ENCODE measurements at regions not wholly inside any gene's neighbourhood (a gene's known extent, or its start where the extent isn't known, plus 50 kb on each side); places are given as distances from the start of the nearest gene placed in this dataset.
"Not testable (repeated sequence)": the region's sequence is repeated elsewhere in the genome, so short reads cannot be mapped to it uniquely, and the experiment has no call there.

- no peak for DNase-seq
Measured at GRCh38 chr10:3658766-3659165, 126.2 kb downstream of the KLF6 start.

GRCh38 chr10:3656214-3656613 lies 128.8 kb downstream of the KLF6 start:
- no peak for DNase-seq

GRCh38 chr10:3655528-3655927 lies 129.5 kb downstream of the KLF6 start:
- no peak for DNase-seq

DNA sequence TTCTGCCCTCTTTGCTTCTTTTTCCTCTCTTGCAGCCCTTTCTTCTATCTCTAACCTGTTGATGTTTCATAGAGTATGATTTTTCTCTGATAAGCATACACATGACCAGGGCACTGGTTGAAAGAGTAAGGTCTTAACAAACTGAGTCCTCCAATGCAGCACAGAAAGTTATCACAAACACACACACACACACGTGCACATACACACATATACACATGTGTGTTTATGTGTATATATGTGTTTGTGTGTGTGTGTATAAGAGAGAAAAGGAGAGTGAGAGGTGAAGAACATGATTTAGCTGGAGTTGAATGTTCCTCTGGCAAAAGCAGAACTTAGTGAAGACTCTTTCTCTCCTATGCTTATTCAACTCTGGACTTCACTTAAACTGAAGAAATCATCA lies 130.0 kb downstream of the KLF6 start:
- no peak for DNase-seq

GRCh38 chr10:3654496-3654895 lies 130.5 kb downstream of the KLF6 start:
- no peak for DNase-seq

DNA sequence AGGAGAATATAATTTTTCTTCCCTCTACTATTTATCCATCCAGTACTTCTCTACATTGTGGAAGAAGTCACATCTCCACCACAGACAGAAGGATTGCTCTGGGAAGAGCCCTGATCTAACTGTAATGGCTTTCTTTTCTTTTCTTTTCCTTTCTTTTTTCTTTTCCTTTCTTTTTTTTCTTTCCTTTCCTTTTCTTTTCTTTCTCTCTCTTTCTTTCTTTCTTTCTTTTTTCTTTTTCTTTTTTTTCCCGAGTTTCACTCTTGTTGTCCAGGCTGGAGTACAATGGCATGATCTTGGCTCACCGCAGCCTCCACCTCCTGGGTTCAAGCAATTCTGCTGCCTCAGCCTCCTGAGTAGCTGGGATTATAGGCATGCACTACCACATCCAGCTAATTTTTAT lies 131.7 kb downstream of the KLF6 start:
- DNase-seq = not testable (repeated sequence)

DNA sequence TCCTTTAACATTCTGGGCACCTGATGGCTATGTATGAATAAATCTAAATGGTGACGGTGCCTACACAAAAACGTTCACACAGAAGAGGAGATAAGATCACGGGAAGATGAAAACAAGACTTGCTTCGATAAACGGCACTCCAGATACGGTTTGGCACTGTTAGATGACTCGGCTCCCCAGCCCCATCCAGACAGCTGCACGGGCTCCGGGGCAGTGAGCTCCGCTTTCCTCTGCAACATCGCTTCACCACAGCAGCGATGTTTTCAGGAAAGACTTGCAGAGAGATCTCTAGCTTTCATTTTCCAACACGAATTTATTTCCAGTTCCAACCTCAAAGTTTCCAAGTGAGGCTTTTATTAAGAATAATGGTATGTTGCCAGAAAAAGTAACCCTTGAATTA lies 132.1 kb downstream of the KLF6 start:
- no peak for DNase-seq

GRCh38 chr10:3651969-3652653 lies 132.9 kb downstream of the KLF6 start:
- DNase-seq = no peak

DNA sequence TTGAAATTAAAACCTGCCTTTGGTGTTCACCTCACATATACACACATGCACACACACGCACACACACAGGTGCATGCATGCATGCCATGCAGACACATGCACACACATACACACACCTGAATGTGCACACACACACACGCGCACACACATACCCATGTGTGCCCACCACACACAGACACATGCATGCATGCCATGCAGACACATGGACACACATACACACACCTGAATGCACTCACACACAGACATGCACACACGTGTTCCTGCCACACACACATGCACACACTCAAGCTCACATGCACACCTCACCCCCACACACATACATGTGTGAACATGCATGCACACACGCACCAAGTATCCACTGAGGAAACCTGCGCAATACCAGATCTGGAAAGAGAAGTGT lies 136.4 kb downstream of the KLF6 start:
- DNase-seq = no peak

DNA sequence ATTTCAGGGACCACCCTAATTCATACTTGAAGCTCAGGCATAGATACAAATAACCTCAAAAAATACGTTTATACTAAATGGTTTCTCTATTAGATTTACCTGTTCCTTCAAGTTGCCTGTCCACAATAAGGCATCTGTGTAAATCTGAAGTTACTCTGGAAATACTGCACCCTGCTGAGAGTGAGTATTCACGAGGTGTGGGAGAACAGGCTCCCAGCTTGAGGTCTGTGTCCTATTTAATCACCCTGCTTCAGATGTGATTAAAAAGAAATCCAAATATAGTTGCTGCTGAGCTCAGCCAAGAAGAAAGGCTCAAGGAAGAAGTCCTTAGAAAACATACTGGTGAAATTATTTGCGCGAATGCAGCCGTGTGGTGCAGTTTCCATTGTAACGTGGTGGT lies 136.8 kb downstream of the KLF6 start:
- no peak for DNase-seq

DNA sequence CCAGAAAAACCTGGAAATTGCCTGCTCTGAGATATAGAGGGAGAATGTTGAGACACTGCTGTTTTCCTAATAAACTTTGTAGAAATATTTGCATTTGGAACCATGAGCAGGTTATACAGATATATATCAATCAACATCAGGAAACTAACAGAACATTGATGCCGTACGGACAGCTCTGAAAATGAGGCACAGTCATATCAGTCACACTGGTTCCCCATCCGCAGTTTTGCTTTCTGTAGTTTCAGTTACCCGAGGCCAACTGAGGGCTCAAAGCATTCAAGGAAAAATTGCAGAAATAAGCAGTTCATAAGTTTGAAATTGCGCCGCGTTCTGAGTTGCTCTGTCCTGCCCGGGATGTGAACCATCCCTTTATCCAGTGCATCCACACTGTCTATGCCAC lies 137.9 kb downstream of the KLF6 start:
- no peak for DNase-seq

DNA sequence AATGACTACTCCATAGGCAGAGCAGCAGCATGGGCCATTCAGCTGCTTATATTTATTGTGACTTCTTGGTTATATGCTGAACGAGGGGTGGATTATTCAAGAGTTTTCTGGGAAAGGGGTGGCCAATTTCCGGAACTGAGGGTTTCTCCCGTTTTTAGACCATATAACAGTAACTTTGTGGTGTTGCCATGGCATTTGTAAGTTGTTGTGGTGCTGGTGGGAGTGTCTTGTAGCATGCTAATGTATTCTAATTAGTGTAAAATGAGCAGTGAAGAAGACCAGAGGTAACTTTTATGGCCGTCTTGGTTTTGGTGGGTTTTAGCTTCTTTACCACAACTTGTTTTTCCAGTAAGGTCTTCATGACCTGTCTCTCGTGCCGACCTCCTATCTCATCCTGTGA lies 139.6 kb downstream of the KLF6 start:
- DNase-seq = no peak

DNA sequence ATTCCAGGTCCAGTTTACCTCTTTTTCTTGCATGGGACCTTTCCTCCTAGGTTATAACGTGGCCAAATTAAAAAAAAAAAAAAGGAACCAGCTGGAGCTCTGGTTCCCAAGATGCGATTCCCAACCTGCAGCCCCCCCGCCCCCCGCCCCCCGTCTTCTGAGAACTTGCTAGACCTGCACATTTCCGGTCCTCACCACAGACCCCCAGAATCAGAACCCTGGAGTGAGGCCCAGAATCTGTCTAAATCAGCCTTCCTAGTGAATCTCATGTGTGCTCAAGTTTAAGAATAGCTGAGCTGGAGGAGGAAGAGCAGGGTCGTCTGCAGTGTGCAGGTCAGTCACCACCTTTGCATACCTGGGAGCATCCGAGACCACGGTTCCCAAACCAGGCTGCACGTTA lies 144.2 kb downstream of the KLF6 start:
- DNase-seq = no peak

DNA sequence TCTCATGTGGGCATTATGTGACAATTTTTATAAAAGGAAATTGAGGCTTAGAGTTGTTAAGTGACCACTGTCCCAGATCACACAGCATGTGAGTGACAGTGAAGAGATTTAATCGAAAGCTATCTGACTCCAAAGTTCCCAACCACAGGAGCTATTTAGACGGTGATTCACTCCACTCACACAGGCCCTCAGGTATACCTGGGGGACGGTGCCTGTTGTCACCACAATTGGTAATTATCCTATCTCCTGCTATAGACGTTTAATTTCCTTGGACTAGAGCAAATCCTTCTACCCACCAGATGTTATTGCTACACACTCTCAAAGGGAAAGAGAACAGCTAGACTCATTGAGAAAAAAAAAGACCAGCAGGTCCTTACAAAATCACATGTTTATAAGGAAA lies 145.5 kb downstream of the KLF6 start:
- DNase-seq = no peak

DNA sequence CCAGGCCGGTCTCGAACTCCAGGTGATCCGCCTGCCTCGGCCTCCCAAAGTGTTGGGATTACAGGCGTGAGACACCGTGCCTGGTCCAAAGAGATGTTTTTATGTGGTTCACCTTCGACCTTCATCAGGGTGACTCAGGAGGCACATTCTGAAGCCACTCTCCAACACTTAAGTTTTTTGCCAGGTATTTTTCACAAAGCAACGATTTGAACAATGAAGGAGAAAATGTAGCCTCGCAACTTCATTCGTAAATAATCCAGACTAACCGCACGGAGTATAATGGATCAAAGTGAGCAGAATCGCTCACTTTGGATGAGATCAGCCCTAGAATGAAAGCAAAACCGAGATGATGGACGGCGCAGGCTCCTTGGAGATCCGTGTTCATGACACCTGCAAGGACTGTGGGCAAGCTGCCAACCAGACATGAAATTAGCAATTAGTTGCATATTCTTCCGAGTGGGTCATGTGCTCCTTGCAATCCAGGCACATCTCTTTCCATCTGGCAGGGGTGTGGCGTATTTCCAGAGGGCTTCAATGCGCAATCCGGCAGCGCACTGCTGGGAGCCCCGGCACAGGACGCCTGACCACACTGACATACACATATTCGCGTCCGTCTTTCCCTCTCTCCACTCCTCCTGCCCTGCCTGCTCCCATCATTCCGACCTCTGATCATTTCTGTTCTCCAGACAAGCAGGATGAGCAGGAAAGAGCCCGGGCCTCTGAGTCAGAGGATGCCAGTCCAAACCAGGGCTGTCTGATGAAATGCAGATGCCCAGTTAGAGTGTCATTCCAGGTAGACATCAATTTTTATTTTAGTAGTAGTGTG lies 148.4 kb downstream of the KLF6 start:
- peak; percentile 63 for DNase-seq

GRCh38 chr10:3635697-3636096 lies 149.3 kb downstream of the KLF6 start:
- peak; percentile 81 for DNase-seq

DNA sequence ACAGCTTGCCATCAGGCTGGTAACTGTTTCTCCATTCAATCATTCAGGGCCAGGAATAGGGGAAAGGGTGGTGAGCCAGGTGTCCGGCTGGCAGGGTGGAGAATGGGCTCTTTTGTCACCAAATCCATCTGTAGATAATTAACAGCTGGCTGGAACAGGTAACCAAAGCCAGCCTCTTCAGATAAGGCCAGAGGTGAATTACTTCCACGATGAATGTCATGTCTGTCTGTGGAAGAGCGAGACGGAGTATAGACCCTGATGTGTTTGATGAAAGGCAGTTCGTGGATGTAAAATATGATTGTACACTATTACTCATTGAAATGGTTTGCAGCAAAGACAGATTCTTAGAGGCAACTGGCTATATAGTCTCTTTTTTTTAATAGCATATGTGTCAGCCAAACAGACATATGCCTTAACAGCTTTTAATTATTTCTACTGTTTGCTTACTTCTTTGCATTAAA lies 149.8 kb downstream of the KLF6 start:
- DNase-seq = no peak

DNA sequence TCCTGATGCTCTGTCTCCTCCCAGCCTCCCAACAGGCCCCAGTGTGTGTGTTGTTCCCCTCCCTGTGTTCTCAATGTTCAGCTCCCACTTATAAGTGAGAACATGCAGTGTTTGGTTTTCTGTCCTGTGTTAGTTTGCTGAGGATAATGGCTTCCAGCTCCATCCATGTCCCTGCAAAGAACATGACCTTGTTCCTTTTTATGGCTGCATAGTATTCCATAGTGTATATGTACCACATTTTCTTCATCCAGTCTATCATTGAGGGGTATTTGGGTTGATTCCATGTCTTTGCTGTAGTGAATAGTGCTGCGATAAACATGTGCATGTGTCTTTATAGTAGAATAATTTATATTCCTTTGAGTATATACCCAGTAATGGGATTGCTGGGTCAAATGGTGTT lies 150.4 kb downstream of the KLF6 start:
- not testable (repeated sequence) for DNase-seq

GRCh38 chr10:3631701-3632330 lies 153.2 kb downstream of the KLF6 start:
- DNase-seq = no peak

GRCh38 chr10:3631291-3631690 lies 153.7 kb downstream of the KLF6 start:
- DNase-seq = no peak

- no peak for DNase-seq
Measured at GRCh38 chr10:3625959-3626751, 158.9 kb downstream of the KLF6 start.

- DNase-seq = no peak
Measured at GRCh38 chr10:3624367-3624766, 160.6 kb downstream of the KLF6 start.

GRCh38 chr10:3623746-3624145 lies 161.3 kb downstream of the KLF6 start:
- no peak for DNase-seq

Data from RPMI8226 (cell line).